Left colon (tissue), 2 donors: ENCODE measurements at regions not wholly inside any gene's neighbourhood (a gene's known extent, or its start where the extent isn't known, plus 50 kb on each side); places are given as distances from the start of the nearest gene placed in this dataset.

ENCODE experiments used
- ATAC-seq: fragments of 200-7000 bp; cut with Tn5 transposase; one replicate; pipeline ENCODE4 v1.9.1; 2020; ENCODE audit warnings: mild to moderate bottlenecking, moderate library complexity
- DNase-seq, 2 donors: peaks; one replicate each; pipeline ENCODE4 v3.0.0-alpha.2; 2020
- intact Hi-C, 2 donors: fragments of 100-400 bp; cut with DNase I in 1 of 2; cut with micrococcal nuclease in 1 of 2; formaldehyde crosslinking; loops; one replicate each; pipeline versions ENCODE4 v1.11.2 to v1.14.0; 2022; cut with DNase I, micrococcal nuclease
- donor health status: DM: no; HTN: no; CAD: no.
- donor health status: DM: yes; HTN: yes; CAD: no.

GRCh38 chr17:12269751-12270150 lies 249.1 kb downstream of the MAP2K4 start:
- intact Hi-C loops, result no loop called here
- DNase-seq (no peak), ATAC-seq (no peak)

GRCh38 chr17:12277827-12278226 lies 257.1 kb downstream of the MAP2K4 start:
- intact Hi-C loops, result no loop called here
- DNase-seq (no peak), ATAC-seq (no peak)

- DNase-seq, result no peak
- intact Hi-C loops, result no loop called here
- ATAC-seq, result no peak
Measured at GRCh38 chr17:12282056-12282455, 261.4 kb downstream of the MAP2K4 start.

GRCh38 chr17:12287953-12288352 lies 267.3 kb downstream of the MAP2K4 start:
- ATAC-seq, result no peak
- intact Hi-C loops, result no loop called here

GRCh38 chr17:12290207-12290606 lies 269.5 kb downstream of the MAP2K4 start:
- intact Hi-C loops, result no loop called here
- DNase-seq, result no peak
- ATAC-seq, result no peak

More at GRCh38 chr17:12287953-12288352, 267.3 kb downstream of the MAP2K4 start:
- DNase-seq, result no peak

GRCh38 chr17:12296209-12296625 lies 275.5 kb downstream of the MAP2K4 start:
- intact Hi-C loops, result no loop called here
- DNase-seq (no peak), ATAC-seq (no peak)

- intact Hi-C loops, result no loop called here
Measured at GRCh38 chr17:12301551-12301950, 280.9 kb downstream of the MAP2K4 start.

GRCh38 chr17:12302711-12303110 lies 282.0 kb downstream of the MAP2K4 start:
- ATAC-seq, result no peak
- intact Hi-C loops, result no loop called here
- DNase-seq, result no peak

More at GRCh38 chr17:12301551-12301950, 280.9 kb downstream of the MAP2K4 start:
- ATAC-seq (no peak), DNase-seq (no peak)

GRCh38 chr17:12310811-12311210 lies 290.1 kb downstream of the MAP2K4 start:
- ATAC-seq, result no peak
- DNase-seq, result no peak
- intact Hi-C loops, result no loop called here

GRCh38 chr17:12312692-12313091 lies 292.0 kb downstream of the MAP2K4 start:
- no peak for DNase-seq
- intact Hi-C loops, result no loop called here
- no peak for ATAC-seq

GRCh38 chr17:12313786-12314185 lies 293.1 kb downstream of the MAP2K4 start:
- intact Hi-C loops, result no loop called here
- ATAC-seq, result no peak
- no peak for DNase-seq

- no peak for ATAC-seq
- DNase-seq, result no peak
- intact Hi-C loops, result no loop called here
Measured at GRCh38 chr17:12316021-12316420, 295.3 kb downstream of the MAP2K4 start.

GRCh38 chr17:12318571-12319266 lies 298.0 kb downstream of the MAP2K4 start:
- intact Hi-C loops, result no loop called here
- ATAC-seq, result no peak
- DNase-seq, result no peak

GRCh38 chr17:12320286-12320685 lies 299.6 kb downstream of the MAP2K4 start:
- intact Hi-C loops, result no loop called here
- ATAC-seq (no peak), DNase-seq (no peak)

- no peak for DNase-seq
Measured at GRCh38 chr17:12328204-12328603, 307.5 kb downstream of the MAP2K4 start.

GRCh38 chr17:12330456-12330855 lies 309.8 kb downstream of the MAP2K4 start:
- DNase-seq, result no peak
- ATAC-seq, result no peak
- intact Hi-C loops, result no loop called here

More at GRCh38 chr17:12328204-12328603, 307.5 kb downstream of the MAP2K4 start:
- intact Hi-C loops, result no loop called here
- no peak for ATAC-seq

- intact Hi-C loops, result no loop called here
- ATAC-seq, result no peak
- DNase-seq, result no peak
Measured at GRCh38 chr17:12341328-12341727, 320.7 kb downstream of the MAP2K4 start.

- intact Hi-C loops, result no loop called here
- DNase-seq, result no peak
- ATAC-seq, result no peak
Measured at GRCh38 chr17:12342161-12342560, 321.5 kb downstream of the MAP2K4 start.

- ATAC-seq, result peak; percentile 61
Measured at GRCh38 chr17:12342609-12343435, 322.1 kb downstream of the MAP2K4 start.

GRCh38 chr17:12348476-12348875 lies 317.2 kb upstream of the MYOCD start:
- DNase-seq, result no peak
- ATAC-seq, result no peak
- intact Hi-C loops, result no loop called here

More at GRCh38 chr17:12342609-12343435, 322.1 kb downstream of the MAP2K4 start:
- peak in 1 of 2 donors; percentile 53 for DNase-seq
- intact Hi-C loops, result no loop called here
